PFSK-1 (cell line): ENCODE measurements at regions not wholly inside any gene's neighbourhood (a gene's known extent, or its start where the extent isn't known, plus 50 kb on each side); places are given as distances from the start of the nearest gene placed in this dataset.

Experiments
- POLR2AphosphoS5 ChIP-seq: IDR thresholded peaks from 2 replicates; pipeline ENCODE4 v1.6.1; 2012; ENCODE audit warnings: low read depth, mild to moderate bottlenecking, control low read depth, low read length, moderate library complexity
- REST ChIP-seq, 2 experiments: IDR thresholded peaks; 2 replicates each; pipeline versions ENCODE4 v1.6.1 to v1.8.0; 2011 to 2012; ENCODE audit warnings: low read depth in 2 of 2, low read length in 2 of 2, control low read depth in 1 of 2, inconsistent platforms in 1 of 2, mild to moderate bottlenecking in 1 of 2, moderate library complexity in 1 of 2; ENCODE audit not compliant: insufficient read depth in 1 of 2
- SIN3A ChIP-seq: IDR thresholded peaks from 2 replicates; pipeline ENCODE4 v1.6.1; 2012; ENCODE audit warnings: mild to moderate bottlenecking, low read length, moderate library complexity, borderline replicate concordance; ENCODE audit not compliant: insufficient read depth
- TAF1 ChIP-seq: IDR thresholded peaks from 2 replicates; pipeline ENCODE4 v1.6.1; 2012; ENCODE audit warnings: low read length, control low read depth, borderline replicate concordance; ENCODE audit not compliant: insufficient read depth

GRCh38 chr11:79525257-79525656 lies 84.4 kb upstream of the TENM4 start:
- TF ChIP-seq REST (IDR thresholded peaks at IDR 0.05; ENCODE audit: insufficient read depth in 1 of 2, low read depth in 2 of 2, low read length in 2 of 2), result no peak
- no peak for TF ChIP-seq TAF1
- TF ChIP-seq POLR2AphosphoS5, result no peak
- TF ChIP-seq SIN3A, result no peak
